C4-2B (cell line): ENCODE measurements at regions not wholly inside any gene's neighbourhood (a gene's known extent, or its start where the extent isn't known, plus 50 kb on each side); places are given as distances from the start of the nearest gene placed in this dataset.

Source experiments
- ZFX ChIP-seq: fragments of 450-650 bp; IDR thresholded peaks from 2 replicates; pipeline ENCODE4 v1.6.1; 2017
- TF ChIP-seq, protein P1 (sequence below): fragments of 450-650 bp; conservative IDR thresholded peaks from 2 replicates; pipeline ENCODE4 v1.5.1; 2017; ENCODE audit warnings: mild to moderate bottlenecking

DNA sequence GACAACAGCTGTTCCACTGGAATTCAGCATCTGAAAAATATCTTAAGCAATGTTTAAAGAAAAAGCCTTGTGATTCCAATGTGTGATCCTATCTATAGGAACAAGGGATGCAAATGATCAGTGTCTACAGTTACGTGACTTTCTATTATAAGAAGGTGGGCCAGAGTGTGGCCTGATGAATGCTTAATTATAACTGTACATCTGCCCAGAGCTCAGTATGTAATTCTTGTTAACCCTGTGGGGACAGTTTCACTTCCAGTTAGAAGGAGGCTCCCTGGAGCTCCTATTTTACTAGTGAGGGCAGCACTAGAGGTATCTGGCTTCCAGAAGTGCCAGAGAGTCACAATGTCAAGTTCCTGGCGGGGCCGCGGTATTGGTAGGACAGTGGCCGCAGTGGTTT, 288.5 kb downstream of the USP46 start:
- TF ChIP-seq, protein P1, sequence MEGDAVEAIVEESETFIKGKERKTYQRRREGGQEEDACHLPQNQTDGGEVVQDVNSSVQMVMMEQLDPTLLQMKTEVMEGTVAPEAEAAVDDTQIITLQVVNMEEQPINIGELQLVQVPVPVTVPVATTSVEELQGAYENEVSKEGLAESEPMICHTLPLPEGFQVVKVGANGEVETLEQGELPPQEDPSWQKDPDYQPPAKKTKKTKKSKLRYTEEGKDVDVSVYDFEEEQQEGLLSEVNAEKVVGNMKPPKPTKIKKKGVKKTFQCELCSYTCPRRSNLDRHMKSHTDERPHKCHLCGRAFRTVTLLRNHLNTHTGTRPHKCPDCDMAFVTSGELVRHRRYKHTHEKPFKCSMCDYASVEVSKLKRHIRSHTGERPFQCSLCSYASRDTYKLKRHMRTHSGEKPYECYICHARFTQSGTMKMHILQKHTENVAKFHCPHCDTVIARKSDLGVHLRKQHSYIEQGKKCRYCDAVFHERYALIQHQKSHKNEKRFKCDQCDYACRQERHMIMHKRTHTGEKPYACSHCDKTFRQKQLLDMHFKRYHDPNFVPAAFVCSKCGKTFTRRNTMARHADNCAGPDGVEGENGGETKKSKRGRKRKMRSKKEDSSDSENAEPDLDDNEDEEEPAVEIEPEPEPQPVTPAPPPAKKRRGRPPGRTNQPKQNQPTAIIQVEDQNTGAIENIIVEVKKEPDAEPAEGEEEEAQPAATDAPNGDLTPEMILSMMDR, result no peak
- TF ChIP-seq ZFX, result no peak
